ENCODE measurements at regions not wholly inside any gene's neighbourhood (a gene's known extent, or its start where the extent isn't known, plus 50 kb on each side); places are given as distances from the start of the nearest gene placed in this dataset.

DNA sequence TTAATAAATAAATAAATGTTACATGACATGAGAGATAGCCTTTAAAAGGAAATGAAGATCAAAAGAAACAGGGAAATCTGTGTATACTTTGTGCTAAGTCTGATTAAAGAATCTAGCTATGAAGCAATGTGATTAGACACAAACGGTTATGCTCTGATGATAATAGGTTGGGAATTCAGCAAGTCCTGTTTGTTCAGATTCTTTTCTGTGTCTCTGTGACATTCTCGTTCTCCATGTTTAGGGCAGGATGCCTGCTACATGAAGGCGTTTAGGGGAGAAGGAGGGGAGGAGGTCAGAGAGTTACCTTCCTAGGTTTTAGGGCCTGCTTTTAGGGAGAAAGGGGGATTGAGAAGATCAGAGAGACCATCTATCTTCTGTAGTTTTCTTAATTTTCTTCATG lies 555.3 kb downstream of the DNAJB9 start:
- H3K27me3 ChIP-seq = no peaks in the 10 kb centered on the region

DNA sequence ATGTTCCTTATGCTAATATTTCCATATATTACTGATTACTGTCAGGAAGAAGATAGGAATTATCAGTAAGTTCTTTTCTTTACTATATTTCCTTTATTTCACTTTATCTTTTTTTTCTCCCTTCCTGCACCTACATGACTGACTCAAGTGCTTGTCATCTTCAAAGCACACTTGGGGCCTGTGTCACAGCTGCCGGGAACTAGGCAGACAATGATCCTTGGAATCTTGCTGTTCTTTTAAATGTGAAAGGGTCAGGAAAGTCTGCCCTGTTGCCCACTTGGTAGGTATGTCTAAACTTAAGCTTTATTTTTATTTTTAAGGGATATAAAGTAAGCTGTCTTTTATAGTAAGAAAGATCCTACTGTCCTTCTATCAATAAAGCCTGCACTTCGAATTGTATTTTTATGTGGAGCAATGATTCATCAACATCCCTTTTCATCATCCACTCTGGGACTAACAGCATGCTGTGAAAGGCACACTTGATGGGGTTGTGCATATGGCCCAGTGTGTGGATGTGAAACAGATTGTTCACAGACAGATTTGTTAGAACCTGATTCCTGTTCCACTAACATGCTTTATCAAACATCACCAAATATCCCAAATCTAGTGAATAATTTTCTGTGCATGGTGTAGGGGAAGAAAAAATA lies 556.9 kb downstream of the DNAJB9 start:
- Histone ChIP-seq H3K27me3 (no peaks in the 10 kb centered on the region), H3K36me3 (no peaks in the 10 kb centered on the region), H3K4me1 (no peaks in the 10 kb centered on the region), H3K9me3 (no peaks in the 10 kb centered on the region), H3K27ac (no peak overlapping the region), H3K4me3 (no peak overlapping the region)
- intact Hi-C loops (cut with DNase I; ENCODE audit: low total_unique reads) (no loop called here), in situ Hi-C loops (cut with MboI; ENCODE audit: low sequenced_read_pairs in 4 of 4) (no loop called here)
- no peak for DNase-seq
- no peak for ATAC-seq
- TF ChIP-seq, protein P1, sequence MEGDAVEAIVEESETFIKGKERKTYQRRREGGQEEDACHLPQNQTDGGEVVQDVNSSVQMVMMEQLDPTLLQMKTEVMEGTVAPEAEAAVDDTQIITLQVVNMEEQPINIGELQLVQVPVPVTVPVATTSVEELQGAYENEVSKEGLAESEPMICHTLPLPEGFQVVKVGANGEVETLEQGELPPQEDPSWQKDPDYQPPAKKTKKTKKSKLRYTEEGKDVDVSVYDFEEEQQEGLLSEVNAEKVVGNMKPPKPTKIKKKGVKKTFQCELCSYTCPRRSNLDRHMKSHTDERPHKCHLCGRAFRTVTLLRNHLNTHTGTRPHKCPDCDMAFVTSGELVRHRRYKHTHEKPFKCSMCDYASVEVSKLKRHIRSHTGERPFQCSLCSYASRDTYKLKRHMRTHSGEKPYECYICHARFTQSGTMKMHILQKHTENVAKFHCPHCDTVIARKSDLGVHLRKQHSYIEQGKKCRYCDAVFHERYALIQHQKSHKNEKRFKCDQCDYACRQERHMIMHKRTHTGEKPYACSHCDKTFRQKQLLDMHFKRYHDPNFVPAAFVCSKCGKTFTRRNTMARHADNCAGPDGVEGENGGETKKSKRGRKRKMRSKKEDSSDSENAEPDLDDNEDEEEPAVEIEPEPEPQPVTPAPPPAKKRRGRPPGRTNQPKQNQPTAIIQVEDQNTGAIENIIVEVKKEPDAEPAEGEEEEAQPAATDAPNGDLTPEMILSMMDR (IDR thresholded peaks at IDR 0.05 in 4 of 5, conservative IDR thresholded peaks at IDR 0.05 in 1 of 5) = no peak
- no peak for TF ChIP-seq POLR2A (IDR thresholded peaks at IDR 0.05)

More for the DNA sequence above, 555.3 kb downstream of the DNAJB9 start:
- no peaks in the 10 kb centered on the region for H3K4me1 ChIP-seq
- H3K36me3 ChIP-seq = no peaks in the 10 kb centered on the region
- no peak overlapping the region for H3K27ac ChIP-seq
- H3K4me3 ChIP-seq = no peak overlapping the region
- ATAC-seq = no peak
- in situ Hi-C loops (cut with MboI; ENCODE audit: low sequenced_read_pairs in 4 of 4) (no loop called here), intact Hi-C loops (cut with DNase I; ENCODE audit: low total_unique reads) (no loop called here)
- no peak for DNase-seq
- no peak for TF ChIP-seq POLR2A (IDR thresholded peaks at IDR 0.05)
- TF ChIP-seq, protein P1 (IDR thresholded peaks at IDR 0.05 in 4 of 5, conservative IDR thresholded peaks at IDR 0.05 in 1 of 5) = no peak
- H3K9me3 ChIP-seq = no peaks in the 10 kb centered on the region

DNA sequence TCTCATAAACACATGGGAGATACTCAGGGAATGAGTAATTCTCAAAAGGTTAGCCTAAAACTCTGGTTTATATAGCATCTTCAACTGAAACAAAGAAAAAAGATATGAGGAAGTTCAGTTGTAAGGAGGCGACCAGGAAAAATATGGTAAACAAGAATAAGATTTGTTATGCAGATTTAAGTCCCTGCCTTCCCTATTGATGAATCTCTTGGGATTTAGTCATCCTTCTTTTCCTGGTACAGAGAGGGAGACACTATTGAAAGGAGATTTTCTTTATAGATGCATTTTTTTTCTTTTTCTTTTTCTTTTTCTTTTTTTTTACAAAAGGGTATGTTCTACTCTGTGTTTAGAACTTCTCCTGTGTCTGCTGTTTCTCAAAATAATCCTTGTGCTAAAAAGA lies 557.5 kb downstream of the DNAJB9 start:
- in situ Hi-C loops (cut with MboI; ENCODE audit: low sequenced_read_pairs in 4 of 4) = no loop called here
- no peak for DNase-seq
- intact Hi-C loops (cut with DNase I; ENCODE audit: low total_unique reads) = no loop called here

DNA sequence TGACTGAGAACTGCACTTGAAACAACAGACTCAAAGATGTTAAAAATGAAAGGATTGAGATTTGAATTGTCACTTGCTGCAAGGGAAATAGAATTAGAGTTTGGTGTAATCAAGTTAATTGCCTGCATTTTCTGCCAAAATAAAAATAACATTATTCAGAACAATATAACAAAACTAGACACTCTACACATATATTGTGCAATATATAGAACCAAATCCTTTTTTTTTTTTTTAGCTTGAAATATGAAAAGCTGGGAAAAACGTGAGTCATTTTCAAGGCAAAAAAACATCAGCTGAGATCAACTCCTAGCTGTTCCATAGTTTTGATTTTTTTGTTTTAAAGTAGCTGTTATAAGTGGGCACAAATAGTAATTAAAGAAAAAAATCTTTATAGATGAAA lies 561.5 kb downstream of the DNAJB9 start:
- intact Hi-C loops (cut with DNase I; ENCODE audit: low total_unique reads) = no loop called here
- TF ChIP-seq POLR2A (IDR thresholded peaks at IDR 0.05) = no peak
- TF ChIP-seq, protein P1 (IDR thresholded peaks at IDR 0.05 in 4 of 5, conservative IDR thresholded peaks at IDR 0.05 in 1 of 5) = no peak
- H3K27me3 ChIP-seq = no peaks in the 10 kb centered on the region
- peaks cover 0 to 6% (median 0%) of the 10 kb centered on the region in 3 donors for H3K9me3 ChIP-seq
- ATAC-seq = no peak
- H3K36me3 ChIP-seq = no peaks in the 10 kb centered on the region
- in situ Hi-C loops (cut with MboI; ENCODE audit: low sequenced_read_pairs in 4 of 4) = no loop called here
- no peak for DNase-seq
- no peak overlapping the region for H3K27ac ChIP-seq
- H3K4me1 ChIP-seq = no peaks in the 10 kb centered on the region
- no peak overlapping the region for H3K4me3 ChIP-seq

More for the DNA sequence above, 557.5 kb downstream of the DNAJB9 start:
- H3K36me3 ChIP-seq = no peaks in the 10 kb centered on the region
- H3K27ac ChIP-seq = no peak overlapping the region
- no peaks in the 10 kb centered on the region for H3K4me1 ChIP-seq
- no peak for TF ChIP-seq POLR2A (IDR thresholded peaks at IDR 0.05)
- TF ChIP-seq, protein P1 (IDR thresholded peaks at IDR 0.05 in 4 of 5, conservative IDR thresholded peaks at IDR 0.05 in 1 of 5) = no peak
- H3K27me3 ChIP-seq = no peaks in the 10 kb centered on the region
- H3K4me3 ChIP-seq = no peak overlapping the region
- no peak for ATAC-seq
- no peaks in the 10 kb centered on the region for H3K9me3 ChIP-seq

DNA sequence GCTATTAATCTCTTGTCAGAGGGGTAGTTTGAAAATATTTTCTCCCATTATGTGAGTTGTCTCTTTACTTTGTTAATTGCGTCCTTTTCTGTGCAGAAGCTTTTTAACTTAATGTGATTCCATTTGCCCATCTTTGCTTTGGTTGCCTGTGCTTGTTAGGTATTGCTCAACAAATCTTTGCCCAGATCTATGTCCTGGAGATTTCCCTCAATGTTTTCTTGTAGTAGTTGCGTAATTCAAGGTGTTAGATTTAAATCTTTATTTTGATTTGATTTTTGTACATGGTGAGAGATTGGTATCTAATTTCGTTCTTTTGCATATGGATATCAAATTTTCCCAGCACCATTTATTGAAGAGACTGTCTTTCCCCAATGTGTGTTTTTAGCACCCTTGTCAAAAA lies 567.2 kb downstream of the DNAJB9 start:
- in situ Hi-C loops (cut with MboI; ENCODE audit: low sequenced_read_pairs in 4 of 4) = no loop called here
- H3K9me3 ChIP-seq = peaks cover 0 to 6% (median 0%) of the 10 kb centered on the region in 3 donors

More for the DNA sequence above, 567.2 kb downstream of the DNAJB9 start:
- Histone ChIP-seq H3K4me1 (no peaks in the 10 kb centered on the region), H3K4me3 (no peak overlapping the region), H3K27me3 (no peaks in the 10 kb centered on the region), H3K36me3 (no peaks in the 10 kb centered on the region), H3K27ac (no peak overlapping the region)
- TF ChIP-seq, protein P1 (IDR thresholded peaks at IDR 0.05 in 4 of 5, conservative IDR thresholded peaks at IDR 0.05 in 1 of 5) = no peak
- no peak for TF ChIP-seq POLR2A (IDR thresholded peaks at IDR 0.05)
- ATAC-seq (no peak), DNase-seq (no peak)
- intact Hi-C loops (cut with DNase I; ENCODE audit: low total_unique reads) = no loop called here
